Nephron (organoid): ENCODE measurements at regions not wholly inside any gene's neighbourhood (a gene's known extent, or its start where the extent isn't known, plus 50 kb on each side); places are given as distances from the start of the nearest gene placed in this dataset.
"Not testable (repeated sequence)": the region's sequence is repeated elsewhere in the genome, so short reads cannot be mapped to it uniquely, and the experiment has no call there.

ENCODE experiments used
- H3K27ac Mint-ChIP-seq, 3 experiments: 2 replicates each; pipeline ENCODE4 v1.8.0; 2020; ENCODE audit warnings: mixed read lengths in 3 of 3, mild to moderate bottlenecking in 2 of 3, moderate library complexity in 1 of 3
- H3K27me3 Mint-ChIP-seq: 2 replicates; pipeline ENCODE4 v1.8.0; 2021; ENCODE audit warnings: low read depth, mild to moderate bottlenecking, moderate library complexity, mixed read lengths
- H3K36me3 Mint-ChIP-seq: 2 replicates; pipeline ENCODE4 v1.8.0; 2020; ENCODE audit warnings: low read depth, mixed read lengths
- H3K4me1 Mint-ChIP-seq: 2 replicates; pipeline ENCODE4 v1.8.0; 2020; ENCODE audit warnings: mixed read lengths
- H3K4me3 Mint-ChIP-seq, 3 experiments: 2 replicates each; pipeline ENCODE4 v1.8.0; 2020; ENCODE audit warnings: mild to moderate bottlenecking in 3 of 3, mixed read lengths in 3 of 3, moderate library complexity in 2 of 3
- H3K9me3 Mint-ChIP-seq: 2 replicates; pipeline ENCODE4 v1.8.0; 2020; ENCODE audit warnings: mixed read lengths
- CTCF ChIP-seq, 3 experiments: fragments of 200-600 bp; sonication (generic); IDR thresholded peaks; one replicate each; pipeline ENCODE4 v1.5.0; 2021; ENCODE audit warnings: antibody characterized with exemption in 3 of 3; ENCODE audit not compliant: unreplicated experiment in 3 of 3

- H3K9me3 Mint-ChIP-seq, result no peaks in the 10 kb centered on the region
- peaks cover 30% of the 10 kb centered on the region for H3K4me1 Mint-ChIP-seq
- peaks cover 7% of the 10 kb centered on the region for H3K27me3 Mint-ChIP-seq
- H3K36me3 Mint-ChIP-seq, result no peaks in the 10 kb centered on the region
- no peak overlapping the region for H3K27ac Mint-ChIP-seq
- no peak overlapping the region for H3K4me3 Mint-ChIP-seq
- no peak for TF ChIP-seq CTCF (IDR thresholded peaks at IDR 0.05; ENCODE audit: unreplicated experiment in 3 of 3)
Observed at GRCh38 chr5:36790847-36791246, 85.7 kb upstream of the NIPBL start.

- no peaks in the 10 kb centered on the region for H3K36me3 Mint-ChIP-seq
- H3K27me3 Mint-ChIP-seq, result peaks cover 3% of the 10 kb centered on the region
- no peak overlapping the region for H3K27ac Mint-ChIP-seq
- H3K4me3 Mint-ChIP-seq, result no peak overlapping the region
- H3K4me1 Mint-ChIP-seq, result peaks cover 30% of the 10 kb centered on the region
- H3K9me3 Mint-ChIP-seq, result no peaks in the 10 kb centered on the region
- TF ChIP-seq CTCF (IDR thresholded peaks at IDR 0.05; ENCODE audit: unreplicated experiment in 3 of 3), result no peak
Observed at GRCh38 chr5:36792560-36793180, 83.9 kb upstream of the NIPBL start.

- Mint-ChIP-seq H3K27me3 (peaks cover 3% of the 10 kb centered on the region), H3K4me1 (peaks cover 20% of the 10 kb centered on the region), H3K36me3 (no peaks in the 10 kb centered on the region), H3K27ac (no peak overlapping the region), H3K9me3 (no peaks in the 10 kb centered on the region), H3K4me3 (no peak overlapping the region)
- no peak for TF ChIP-seq CTCF (IDR thresholded peaks at IDR 0.05; ENCODE audit: unreplicated experiment in 3 of 3)
Observed at GRCh38 chr5:36795366-36795765, 81.2 kb upstream of the NIPBL start.

GRCh38 chr5:36796155-36796554 is 80.4 kb upstream of the NIPBL start:
- Mint-ChIP-seq H3K4me1 (peaks cover 12% of the 10 kb centered on the region), H3K4me3 (no peak overlapping the region), H3K9me3 (no peaks in the 10 kb centered on the region), H3K27me3 (peaks cover 3% of the 10 kb centered on the region), H3K36me3 (no peaks in the 10 kb centered on the region), H3K27ac (no peak overlapping the region)
- no peak for TF ChIP-seq CTCF (IDR thresholded peaks at IDR 0.05; ENCODE audit: unreplicated experiment in 3 of 3)

- Mint-ChIP-seq H3K36me3 (no peaks in the 10 kb centered on the region), H3K4me3 (no peak overlapping the region), H3K27ac (no peak overlapping the region), H3K27me3 (peaks cover 12% of the 10 kb centered on the region), H3K9me3 (no peaks in the 10 kb centered on the region), H3K4me1 (no peaks in the 10 kb centered on the region)
- no peak for TF ChIP-seq CTCF (IDR thresholded peaks at IDR 0.05; ENCODE audit: unreplicated experiment in 3 of 3)
Observed at GRCh38 chr5:36801523-36801922, 75.0 kb upstream of the NIPBL start.

GRCh38 chr5:36802187-36802586 is 74.4 kb upstream of the NIPBL start:
- Mint-ChIP-seq H3K4me3 (no peak overlapping the region), H3K27ac (no peak overlapping the region), H3K4me1 (no peaks in the 10 kb centered on the region), H3K36me3 (no peaks in the 10 kb centered on the region), H3K9me3 (no peaks in the 10 kb centered on the region), H3K27me3 (peaks cover 12% of the 10 kb centered on the region)
- no peak for TF ChIP-seq CTCF (IDR thresholded peaks at IDR 0.05; ENCODE audit: unreplicated experiment in 3 of 3)

GRCh38 chr5:36813249-36813648 is 63.3 kb upstream of the NIPBL start:
- not testable (repeated sequence) for H3K36me3 Mint-ChIP-seq, H3K27me3 Mint-ChIP-seq, H3K4me3 Mint-ChIP-seq, H3K4me1 Mint-ChIP-seq, H3K27ac Mint-ChIP-seq
- peaks cover 11% of the 10 kb centered on the region for H3K9me3 Mint-ChIP-seq
